ENCODE measurements at regions not wholly inside any gene's neighbourhood (a gene's known extent, or its start where the extent isn't known, plus 50 kb on each side); places are given as distances from the start of the nearest gene placed in this dataset.

DNA sequence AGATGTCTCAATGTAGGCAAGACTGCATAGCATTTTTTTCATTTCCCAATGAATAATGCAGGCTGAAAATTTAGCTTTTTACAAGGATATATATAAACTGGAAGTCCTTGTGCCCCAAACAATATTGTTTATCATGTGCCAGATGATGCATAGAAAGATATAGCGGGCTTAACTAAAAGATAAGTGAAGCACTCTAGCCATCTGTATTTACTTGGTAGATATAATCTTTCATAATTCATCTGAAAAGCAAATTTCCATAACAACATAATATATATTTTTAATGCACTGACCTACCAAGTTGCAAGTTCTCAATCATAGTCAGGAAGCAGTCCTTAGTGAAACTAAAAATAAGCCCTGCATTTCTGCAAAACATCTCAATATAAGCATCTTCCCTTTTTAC, 653.3 kb downstream of the NLGN4X start:
- H3K4me3 ChIP-seq (ENCODE audit: low read depth, low read length), result no peak overlapping the region
- TF ChIP-seq CTCF (IDR thresholded peaks at IDR 0.05; ENCODE audit: low read depth, low read length), result no peak

- H3K4me3 ChIP-seq (ENCODE audit: low read depth, low read length), result no peak overlapping the region
- no peak for TF ChIP-seq CTCF (IDR thresholded peaks at IDR 0.05; ENCODE audit: low read depth, low read length)
Measured at GRCh38 chrX:5568934-5569333, 659.7 kb downstream of the NLGN4X start.

DNA sequence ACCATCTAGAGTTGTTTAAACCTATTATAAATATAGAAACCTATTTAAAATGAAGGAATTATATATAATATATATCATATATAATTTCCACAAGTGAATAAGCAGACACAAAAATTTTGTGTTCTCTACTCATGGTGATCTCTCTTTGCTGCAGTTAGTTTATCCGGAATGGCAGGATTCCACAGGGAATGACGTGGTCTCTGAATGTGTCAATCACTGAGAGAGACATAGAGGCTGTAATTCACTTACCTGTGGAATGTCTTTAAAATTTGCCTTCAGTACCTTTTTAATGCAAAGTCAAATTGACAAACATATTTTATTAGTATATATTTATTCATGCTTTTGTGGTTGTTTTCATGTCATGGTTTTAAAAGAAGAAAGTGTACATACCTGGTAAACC, 669.3 kb downstream of the NLGN4X start:
- TF ChIP-seq CTCF (IDR thresholded peaks at IDR 0.05; ENCODE audit: low read depth, low read length), result no peak
- H3K4me3 ChIP-seq (ENCODE audit: low read depth, low read length), result no peak overlapping the region

DNA sequence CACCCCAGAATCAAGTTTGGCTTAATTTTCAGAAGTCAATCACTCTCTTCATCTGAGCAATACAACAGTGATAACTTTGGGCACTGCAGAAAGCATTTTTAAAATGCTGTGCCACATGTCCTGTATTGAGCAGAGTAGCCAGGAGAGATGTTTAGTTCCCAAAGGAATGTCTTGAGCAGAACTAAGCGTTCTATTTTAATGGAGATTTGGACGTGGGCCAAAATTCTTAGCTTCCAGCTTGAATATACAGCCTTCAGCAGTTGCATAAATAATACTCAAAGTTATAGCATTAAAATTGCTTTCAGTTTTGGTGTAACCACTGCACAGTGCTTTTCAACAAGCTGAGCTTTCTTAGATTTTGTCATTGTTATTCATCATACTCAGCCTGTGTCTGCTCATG, 679.2 kb downstream of the NLGN4X start:
- H3K4me3 ChIP-seq (ENCODE audit: low read depth, low read length), result no peak overlapping the region
- no peak for TF ChIP-seq CTCF (IDR thresholded peaks at IDR 0.05; ENCODE audit: low read depth, low read length)

- no peak overlapping the region for H3K4me3 ChIP-seq (ENCODE audit: low read depth, low read length)
- TF ChIP-seq CTCF (IDR thresholded peaks at IDR 0.05; ENCODE audit: low read depth, low read length), result no peak
Measured at GRCh38 chrX:5537098-5537497, 691.6 kb downstream of the NLGN4X start.

DNA sequence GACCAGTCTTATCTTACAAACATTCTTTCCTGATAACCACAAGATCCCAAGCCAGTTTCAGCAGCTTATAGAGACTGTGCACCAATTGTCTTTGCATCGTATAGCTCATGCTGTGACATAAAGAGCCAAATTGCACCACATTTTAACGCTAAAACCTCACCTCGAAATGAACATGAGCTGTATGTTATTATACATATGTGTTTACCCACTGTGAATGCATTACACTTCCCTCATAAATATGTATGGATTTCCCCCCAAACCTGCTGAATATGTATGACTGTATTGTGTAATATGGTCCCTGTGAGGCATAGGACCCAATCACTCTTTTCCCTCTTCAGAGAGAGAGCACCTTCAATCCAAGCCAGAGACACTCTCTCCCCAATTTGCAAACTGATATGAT, 692.4 kb downstream of the NLGN4X start:
- TF ChIP-seq CTCF (IDR thresholded peaks at IDR 0.05; ENCODE audit: low read depth, low read length), result no peak
- H3K4me3 ChIP-seq (ENCODE audit: low read depth, low read length), result no peak overlapping the region

- H3K4me3 ChIP-seq (ENCODE audit: low read depth, low read length), result no peak overlapping the region
- TF ChIP-seq CTCF (IDR thresholded peaks at IDR 0.05; ENCODE audit: low read depth, low read length), result no peak
Measured at GRCh38 chrX:5528057-5528456, 700.6 kb downstream of the NLGN4X start.

Measured in WI38 (cell line).